Sigmoid colon (tissue), 6 donors: ENCODE measurements at regions not wholly inside any gene's neighbourhood (a gene's known extent, or its start where the extent isn't known, plus 50 kb on each side); places are given as distances from the start of the nearest gene placed in this dataset.

ENCODE experiments used
- DNase-seq: peaks from one replicate; pipeline ENCODE4 v3.0.0-alpha.2; 2019
- H3K27ac ChIP-seq, 4 donors: fragments of 200-600 bp; sonication (generic); one replicate each; pipeline ENCODE4 v1.5.1; 2016 to 2019; ENCODE audit warnings: mild to moderate bottlenecking in 1 of 4
- H3K27me3 ChIP-seq, 3 donors: fragments of 200-600 bp; sonication (generic); one replicate each; pipeline ENCODE4 v1.5.1; 2019; ENCODE audit warnings: mild to moderate bottlenecking in 1 of 3
- H3K36me3 ChIP-seq, 4 donors: fragments of 200-600 bp; sonication (generic); one replicate each; pipeline ENCODE4 v1.5.1; 2016 to 2019
- H3K4me1 ChIP-seq, 4 donors: fragments of 200-600 bp; sonication (generic); one replicate each; pipeline ENCODE4 v1.5.1; 2017 to 2019
- H3K4me3 ChIP-seq, 4 donors: fragments of 200-600 bp; sonication (generic); one replicate each; pipeline ENCODE4 v1.5.1; 2017 to 2019; ENCODE audit warnings: mild to moderate bottlenecking in 2 of 4, moderate library complexity in 1 of 4
- H3K9me3 ChIP-seq, 4 donors: fragments of 200-600 bp in 3 of 4; sonication (generic) in 3 of 4; one replicate each; pipeline versions ENCODE4 v1.5.1 to v1.6.1; 2013 to 2019
- CTCF ChIP-seq, 4 experiments: fragments of 450-650 bp in 3 of 4; fragments of 200-600 bp in 1 of 4; IDR thresholded peaks; one replicate each; pipeline ENCODE4 v1.5.1; 2016 to 2019; ENCODE audit warnings: antibody characterized with exemption in 4 of 4, mild to moderate bottlenecking in 3 of 4, moderate library complexity in 2 of 4
- EP300 ChIP-seq, 4 donors: sonication (generic); formaldehyde crosslinking; IDR thresholded peaks; one replicate each; pipeline ENCODE4 v1.6.1; 2017; ENCODE audit warnings: antibody characterized with exemption in 4 of 4
- POLR2A ChIP-seq, 2 donors: fragments of 450-650 bp; IDR thresholded peaks; one replicate each; pipeline ENCODE4 v1.6.1; 2016; ENCODE audit warnings: antibody characterized with exemption in 2 of 2, mild to moderate bottlenecking in 2 of 2, moderate library complexity in 2 of 2
- POLR2AphosphoS5 ChIP-seq, 4 donors: sonication (generic); formaldehyde crosslinking; IDR thresholded peaks; one replicate each; pipeline ENCODE4 v1.6.1; 2017; ENCODE audit warnings: antibody characterized with exemption in 4 of 4
- WGBS, 2 donors: extraction: QIAGEN DNeasy Blood & Tissue Kit; methylation state at CpG; one replicate each; pipeline ENCODE4 v1.1.7; 2013; 5-methylcytosine and 5-hydroxymethylcytosine counted together
- intact Hi-C: fragments of 100-400 bp; cut with DNase I; formaldehyde crosslinking; loops from one replicate; pipeline ENCODE4 v1.15.1; 2023
- donor health status: healthy with polysubstance abuse.
- donor health status: healthy.

- H3K36me3 ChIP-seq = no peaks in the 10 kb centered on the region
- TF ChIP-seq POLR2AphosphoS5 (IDR thresholded peaks at IDR 0.05) (no peak), POLR2A (IDR thresholded peaks at IDR 0.05) (no peak), EP300 (IDR thresholded peaks at IDR 0.05) (no peak), CTCF (IDR thresholded peaks at IDR 0.05) (no peak)
Observed at GRCh38 chr5:155313518-155313917, 300.0 kb downstream of the KIF4B start.

GRCh38 chr5:155316070-155316714 is 302.6 kb downstream of the KIF4B start:
- WGBS, 2 donors = 81 to 83% methylated on average over 12 of the region's 12 CpGs
- no peak overlapping the region for H3K27ac ChIP-seq
- no peaks in the 10 kb centered on the region for H3K4me1 ChIP-seq
- H3K4me3 ChIP-seq = no peak overlapping the region
- intact Hi-C loops = no loop called here
- no peaks in the 10 kb centered on the region for H3K27me3 ChIP-seq
- DNase-seq = no peak
- H3K36me3 ChIP-seq = no peaks in the 10 kb centered on the region
- TF ChIP-seq CTCF (IDR thresholded peaks at IDR 0.05) (no peak), POLR2AphosphoS5 (IDR thresholded peaks at IDR 0.05) (no peak), EP300 (IDR thresholded peaks at IDR 0.05) (no peak), POLR2A (IDR thresholded peaks at IDR 0.05) (no peak)
- no peaks in the 10 kb centered on the region for H3K9me3 ChIP-seq

More at GRCh38 chr5:155313518-155313917, 300.0 kb downstream of the KIF4B start:
- H3K27me3 ChIP-seq = no peaks in the 10 kb centered on the region
- DNase-seq = no peak
- peaks cover 0 to 6% (median 0%) of the 10 kb centered on the region in 4 donors for H3K4me1 ChIP-seq
- H3K27ac ChIP-seq = no peak overlapping the region
- no peak overlapping the region for H3K4me3 ChIP-seq
- intact Hi-C loops = no loop called here
- 94 to 95% methylated on average over 2 of the region's 2 CpGs for WGBS, 2 donors
- H3K9me3 ChIP-seq = no peaks in the 10 kb centered on the region

GRCh38 chr5:155332618-155333017 is 319.1 kb downstream of the KIF4B start:
- DNase-seq = no peak
- H3K4me3 ChIP-seq = no peak overlapping the region
- no peaks in the 10 kb centered on the region for H3K4me1 ChIP-seq
- no peak overlapping the region for H3K27ac ChIP-seq
- TF ChIP-seq EP300 (IDR thresholded peaks at IDR 0.05) = no peak
- TF ChIP-seq POLR2A (IDR thresholded peaks at IDR 0.05) = no peak
- TF ChIP-seq CTCF (IDR thresholded peaks at IDR 0.05) = no peak
- TF ChIP-seq POLR2AphosphoS5 (IDR thresholded peaks at IDR 0.05) = no peak
- no peaks in the 10 kb centered on the region for H3K36me3 ChIP-seq
- WGBS, 2 donors = 87 to 88% methylated on average over 5 of the region's 5 CpGs
- H3K27me3 ChIP-seq = no peaks in the 10 kb centered on the region
- intact Hi-C loops = no loop called here
- H3K9me3 ChIP-seq = no peaks in the 10 kb centered on the region

GRCh38 chr5:155342956-155343355 is 329.4 kb downstream of the KIF4B start:
- no peak for TF ChIP-seq POLR2A (IDR thresholded peaks at IDR 0.05)
- TF ChIP-seq EP300 (IDR thresholded peaks at IDR 0.05) = no peak
- TF ChIP-seq CTCF (IDR thresholded peaks at IDR 0.05) = no peak
- no peak for TF ChIP-seq POLR2AphosphoS5 (IDR thresholded peaks at IDR 0.05)
- intact Hi-C loops = no loop called here
- H3K9me3 ChIP-seq = no peaks in the 10 kb centered on the region
- no peaks in the 10 kb centered on the region for H3K36me3 ChIP-seq
- H3K4me1 ChIP-seq = no peaks in the 10 kb centered on the region
- H3K4me3 ChIP-seq = no peak overlapping the region
- WGBS, 2 donors = 13 to 63% methylated on average over 2 of the region's 2 CpGs
- H3K27me3 ChIP-seq = no peaks in the 10 kb centered on the region
- H3K27ac ChIP-seq = no peak overlapping the region
- no peak for DNase-seq

GRCh38 chr5:155343468-155343867 is 329.9 kb downstream of the KIF4B start:
- no peak overlapping the region for H3K4me3 ChIP-seq
- H3K27me3 ChIP-seq = no peaks in the 10 kb centered on the region
- no peaks in the 10 kb centered on the region for H3K4me1 ChIP-seq
- WGBS, 2 donors = 94 to 95% methylated on average over 1 of the region's 1 CpG
- H3K36me3 ChIP-seq = no peaks in the 10 kb centered on the region
- H3K9me3 ChIP-seq = no peaks in the 10 kb centered on the region
- no peak for TF ChIP-seq POLR2AphosphoS5 (IDR thresholded peaks at IDR 0.05)
- TF ChIP-seq EP300 (IDR thresholded peaks at IDR 0.05) = no peak
- TF ChIP-seq CTCF (IDR thresholded peaks at IDR 0.05) = no peak
- TF ChIP-seq POLR2A (IDR thresholded peaks at IDR 0.05) = no peak
- no peak for DNase-seq
- H3K27ac ChIP-seq = no peak overlapping the region
- intact Hi-C loops = no loop called here
